Esophagus squamous epithelium (tissue), 5 donors: ENCODE measurements at regions not wholly inside any gene's neighbourhood (a gene's known extent, or its start where the extent isn't known, plus 50 kb on each side); places are given as distances from the start of the nearest gene placed in this dataset.

Experiments
- DNase-seq: peaks from one replicate; lab custom pipeline; 2025; lab: John Stamatoyannopoulos, UW
- H3K27ac ChIP-seq, 4 donors: fragments of 200-600 bp; sonication (generic); one replicate each; pipeline ENCODE4 v1.5.1; 2016 to 2019; ENCODE audit warnings: mild to moderate bottlenecking in 1 of 4
- H3K27me3 ChIP-seq, 4 donors: fragments of 200-600 bp; sonication (generic); 1 replicate in 3 of 4; 2 replicates in 1 of 4; pipeline versions ENCODE4 v1.5.1 to v1.6.0; 2017 to 2021; ENCODE audit warnings: antibody characterized with exemption in 1 of 4
- H3K36me3 ChIP-seq, 3 donors: fragments of 200-600 bp; sonication (generic); one replicate each; pipeline ENCODE4 v1.5.1; 2016 to 2019
- H3K4me1 ChIP-seq, 3 donors: fragments of 200-600 bp; sonication (generic); one replicate each; pipeline ENCODE4 v1.5.1; 2017 to 2019
- H3K4me3 ChIP-seq, 4 donors: fragments of 200-600 bp; sonication (generic); 1 replicate in 3 of 4; 2 replicates in 1 of 4; pipeline ENCODE4 v1.5.1; 2016 to 2019; ENCODE audit warnings: mild to moderate bottlenecking in 2 of 4, moderate library complexity in 1 of 4
- H3K9me3 ChIP-seq, 3 donors: fragments of 200-600 bp; sonication (generic); one replicate each; pipeline ENCODE4 v1.5.1; 2016 to 2019
- CTCF ChIP-seq, 6 experiments: fragments of 450-650 bp in 4 of 6; fragments of 200-600 bp in 2 of 6; sonication (generic) in 2 of 6; IDR thresholded peaks; one replicate each; pipeline ENCODE4 v1.5.1; 2016 to 2019; ENCODE audit warnings: antibody characterized with exemption in 6 of 6, mild to moderate bottlenecking in 4 of 6, moderate library complexity in 4 of 6
- POLR2A ChIP-seq, 4 donors: fragments of 450-650 bp; IDR thresholded peaks; one replicate each; pipeline ENCODE4 v1.6.1; 2017; ENCODE audit warnings: antibody characterized with exemption in 4 of 4, mild to moderate bottlenecking in 4 of 4, moderate library complexity in 3 of 4
- WGBS, 2 donors: methylation state at CpG; one replicate each; pipeline ENCODE4 v1.1.5; 2018; 5-methylcytosine and 5-hydroxymethylcytosine counted together
- intact Hi-C: fragments of 100-400 bp; cut with DNase I; formaldehyde crosslinking; loops from one replicate; pipeline ENCODE4 v1.15.0; 2022
- donor health status: DM: yes; HTN: yes; CAD: no.

GRCh38 chr7:13457790-13458189 is 531.7 kb downstream of the ETV1 start:
- Histone ChIP-seq H3K36me3 (no peaks in the 10 kb centered on the region), H3K27ac (no peak overlapping the region), H3K27me3 (no peaks in the 10 kb centered on the region), H3K4me1 (no peaks in the 10 kb centered on the region), H3K9me3 (no peaks in the 10 kb centered on the region), H3K4me3 (no peak overlapping the region)
- DNase-seq: no peak
- intact Hi-C loops: no loop called here
- 46 to 48% methylated on average over 4 of the region's 4 CpGs for WGBS, 2 donors
- no peak for TF ChIP-seq POLR2A (IDR thresholded peaks at IDR 0.05)
- no peak for TF ChIP-seq CTCF (IDR thresholded peaks at IDR 0.05)

GRCh38 chr7:13466874-13467547 is 522.5 kb downstream of the ETV1 start:
- intact Hi-C loops: no loop called here
- 65% methylated on average over 7 of the region's 7 CpGs for WGBS, 2 donors

GRCh38 chr7:13476881-13477444 is 512.5 kb downstream of the ETV1 start:
- 74 to 75% methylated on average over 2 of the region's 2 CpGs for WGBS, 2 donors

More at GRCh38 chr7:13466874-13467547, 522.5 kb downstream of the ETV1 start:
- Histone ChIP-seq H3K4me1 (no peaks in the 10 kb centered on the region), H3K36me3 (no peaks in the 10 kb centered on the region), H3K4me3 (no peak overlapping the region), H3K27me3 (no peaks in the 10 kb centered on the region), H3K27ac (no peak overlapping the region), H3K9me3 (no peaks in the 10 kb centered on the region)
- no peak for DNase-seq
- TF ChIP-seq POLR2A (IDR thresholded peaks at IDR 0.05) (no peak), CTCF (IDR thresholded peaks at IDR 0.05) (no peak)

GRCh38 chr7:13489386-13489785 is 500.1 kb downstream of the ETV1 start:
- 67 to 97% methylated on average over 5 to 6 of the region's 6 CpGs for WGBS, 2 donors

More at GRCh38 chr7:13476881-13477444, 512.5 kb downstream of the ETV1 start:
- Histone ChIP-seq H3K9me3 (no peaks in the 10 kb centered on the region), H3K27me3 (no peaks in the 10 kb centered on the region), H3K4me1 (no peaks in the 10 kb centered on the region), H3K4me3 (no peak overlapping the region), H3K36me3 (no peaks in the 10 kb centered on the region), H3K27ac (no peak overlapping the region)
- intact Hi-C loops: no loop called here
- no peak for DNase-seq
- no peak for TF ChIP-seq CTCF (IDR thresholded peaks at IDR 0.05)
- TF ChIP-seq POLR2A (IDR thresholded peaks at IDR 0.05): no peak

More at GRCh38 chr7:13489386-13489785, 500.1 kb downstream of the ETV1 start:
- TF ChIP-seq CTCF (IDR thresholded peaks at IDR 0.05): no peak
- TF ChIP-seq POLR2A (IDR thresholded peaks at IDR 0.05): no peak
- no peaks in the 10 kb centered on the region for H3K36me3 ChIP-seq
- H3K4me3 ChIP-seq: no peak overlapping the region
- intact Hi-C loops: no loop called here
- H3K27ac ChIP-seq: no peak overlapping the region
- no peaks in the 10 kb centered on the region for H3K4me1 ChIP-seq
- H3K27me3 ChIP-seq: no peaks in the 10 kb centered on the region
- no peaks in the 10 kb centered on the region for H3K9me3 ChIP-seq
- DNase-seq: no peak
